NB4 (cell line): ENCODE measurements at regions not wholly inside any gene's neighbourhood (a gene's known extent, or its start where the extent isn't known, plus 50 kb on each side); places are given as distances from the start of the nearest gene placed in this dataset.

Experiments used
- CTCF ChIP-seq: IDR thresholded peaks from one replicate; pipeline ENCODE4 v1.5.1; 2012; ENCODE audit warnings: low read depth, low read length
- MYC ChIP-seq: IDR thresholded peaks from 2 replicates; pipeline ENCODE4 v1.6.1; 2011; ENCODE audit warnings: low read depth, low read length
- POLR2A ChIP-seq: IDR thresholded peaks from 2 replicates; pipeline ENCODE4 v1.6.1; 2011; ENCODE audit warnings: mild to moderate bottlenecking; ENCODE audit not compliant: insufficient read length; ENCODE audit errors: extremely low read depth
- TF ChIP-seq, protein P1 (sequence below): IDR thresholded peaks from 2 replicates; pipeline ENCODE4 v1.6.1; 2011; ENCODE audit warnings: low read depth, low read length

DNA sequence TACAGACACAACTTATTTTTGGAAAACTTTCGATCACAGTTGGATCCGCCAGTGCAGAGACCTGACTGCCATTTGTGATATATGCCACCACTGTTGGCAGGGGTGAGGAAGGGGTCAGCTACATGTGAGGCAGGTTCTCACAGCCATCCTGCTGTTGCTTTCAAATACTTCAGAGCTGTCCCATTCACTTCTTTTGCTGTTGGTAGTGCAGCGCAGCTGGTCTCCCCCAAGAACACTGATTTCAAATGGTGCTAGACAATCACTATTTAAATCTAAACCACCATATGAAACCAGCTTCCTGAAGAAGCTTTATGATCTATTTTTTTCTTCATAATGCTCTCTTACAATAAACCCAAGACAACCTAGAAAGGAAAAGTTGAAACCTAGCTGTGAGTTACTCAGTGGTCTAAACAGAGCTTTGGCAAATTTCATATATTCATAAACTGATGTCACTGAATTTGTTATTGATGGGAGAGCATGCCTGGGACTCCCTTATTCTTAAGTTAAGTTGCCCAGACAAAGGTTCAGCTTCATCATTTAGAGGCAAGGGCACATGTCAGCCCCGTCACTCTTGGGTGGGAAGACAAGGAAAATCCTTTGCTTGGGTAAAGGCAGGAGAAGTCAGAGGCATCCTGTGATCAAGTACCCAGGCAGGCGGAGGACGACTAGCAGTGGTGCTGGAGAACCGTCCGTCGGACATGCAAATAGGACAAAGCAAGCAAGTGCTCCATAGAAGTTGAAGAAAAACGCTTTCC is 143.4 kb upstream of the KLF14 start:
- TF ChIP-seq CTCF (no peak), POLR2A (no peak), MYC (no peak)
- TF ChIP-seq, protein P1, sequence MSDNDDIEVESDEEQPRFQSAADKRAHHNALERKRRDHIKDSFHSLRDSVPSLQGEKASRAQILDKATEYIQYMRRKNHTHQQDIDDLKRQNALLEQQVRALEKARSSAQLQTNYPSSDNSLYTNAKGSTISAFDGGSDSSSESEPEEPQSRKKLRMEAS: no peak
